Stomach (tissue), 8 donors: ENCODE measurements at regions not wholly inside any gene's neighbourhood (a gene's known extent, or its start where the extent isn't known, plus 50 kb on each side); places are given as distances from the start of the nearest gene placed in this dataset.

Source experiments
- DNase-seq, 2 donors: peaks; one replicate each; pipeline versions ENCODE4 v3.0.0 to v3.0.0-alpha.2; 2013 to 2019
- H3K27ac ChIP-seq, 5 donors: fragments of 200-600 bp in 4 of 5; sonication (generic) in 4 of 5; one replicate each; pipeline ENCODE4 v1.5.1; 2013 to 2019; ENCODE audit warnings: mild to moderate bottlenecking in 1 of 5, moderate library complexity in 1 of 5
- H3K27me3 ChIP-seq, 3 donors: fragments of 200-600 bp; sonication (generic); one replicate each; pipeline ENCODE4 v1.5.1; 2017 to 2019; ENCODE audit warnings: mixed run types in 1 of 3
- H3K36me3 ChIP-seq, 4 donors: fragments of 200-600 bp; sonication (generic); 1 replicate in 3 of 4; 2 replicates in 1 of 4; pipeline ENCODE4 v1.5.1; 2016 to 2019
- H3K4me1 ChIP-seq, 4 donors: fragments of 200-600 bp; sonication (generic); one replicate each; pipeline ENCODE4 v1.5.1; 2016 to 2019
- H3K4me3 ChIP-seq, 4 donors: fragments of 200-600 bp; sonication (generic) in 3 of 4; one replicate each; pipeline ENCODE4 v1.5.1; 2016 to 2019; ENCODE audit warnings: mild to moderate bottlenecking in 1 of 4
- H3K9me3 ChIP-seq, 4 donors: fragments of 200-600 bp; sonication (generic); one replicate each; pipeline ENCODE4 v1.5.1; 2016 to 2019
- CTCF ChIP-seq, 7 experiments: fragments of 450-650 bp in 4 of 7; fragments of 200-600 bp in 3 of 7; sonication (generic) in 3 of 7; IDR thresholded peaks; one replicate each; pipeline ENCODE4 v1.5.1; 2016 to 2019; ENCODE audit warnings: antibody characterized with exemption in 7 of 7, control low read depth in 2 of 7, mild to moderate bottlenecking in 1 of 7
- EP300 ChIP-seq: sonication (generic); formaldehyde crosslinking; IDR thresholded peaks from one replicate; pipeline ENCODE4 v1.6.1; 2017; ENCODE audit warnings: antibody characterized with exemption
- POLR2A ChIP-seq, 4 donors: fragments of 450-650 bp; IDR thresholded peaks; one replicate each; pipeline ENCODE4 v1.6.1; 2016; ENCODE audit warnings: antibody characterized with exemption in 4 of 4, control low read depth in 2 of 4, mild to moderate bottlenecking in 1 of 4, moderate library complexity in 1 of 4
- POLR2AphosphoS5 ChIP-seq, 3 donors: sonication (generic); formaldehyde crosslinking; IDR thresholded peaks; one replicate each; pipeline ENCODE4 v1.6.1; 2016; ENCODE audit warnings: antibody characterized with exemption in 3 of 3
- WGBS, 5 donors: extraction: QIAGEN DNeasy Blood & Tissue Kit in 3 of 5; methylation state at CpG; one replicate each; pipeline versions ENCODE4 v1.1.5 to v1.1.7; 2013 to 2018; 5-methylcytosine and 5-hydroxymethylcytosine counted together
- intact Hi-C: fragments of 100-400 bp; cut with DNase I; formaldehyde crosslinking; loops from one replicate; pipeline ENCODE4 v1.15.1; 2023; ENCODE audit warnings: low total_unique reads
- donor health status: healthy with polysubstance abuse.
- donor health status: Bipolar disorder and iron deficiency.
- donor health status: healthy.

GRCh38 chr9:134275375-134275774 lies 50.9 kb upstream of the RXRA start:
- 58 to 68% (median 66%) methylated on average over 9 of the region's 9 CpGs for WGBS, 5 donors
- Histone ChIP-seq H3K4me3 (no peak overlapping the region), H3K9me3 (no peaks in the 10 kb centered on the region), H3K27ac (no peak overlapping the region), H3K27me3 (peaks cover 0 to 13% (median 0%) of the 10 kb centered on the region in 3 donors), H3K36me3 (no peaks in the 10 kb centered on the region), H3K4me1 (peaks cover 0 to 16% (median 12%) of the 10 kb centered on the region in 4 donors)
- no peak for DNase-seq
- intact Hi-C loops = no loop called here
- TF ChIP-seq CTCF (IDR thresholded peaks at IDR 0.05) = no peak
- TF ChIP-seq POLR2A (IDR thresholded peaks at IDR 0.05) = no peak
- TF ChIP-seq POLR2AphosphoS5 (IDR thresholded peaks at IDR 0.05) = no peak
- TF ChIP-seq EP300 = no peak

- intact Hi-C loops = no loop called here
Observed at GRCh38 chr9:134276453-134277245, 49.6 kb upstream of the RXRA start.

More at GRCh38 chr9:134276453-134277245, 49.6 kb upstream of the RXRA start:
- no peak for DNase-seq
- H3K36me3 ChIP-seq = no peaks in the 10 kb centered on the region
- H3K27me3 ChIP-seq = peaks cover 0 to 13% (median 0%) of the 10 kb centered on the region in 3 donors
- 59 to 77% (median 63%) methylated on average over 12 to 13 of the region's 13 CpGs for WGBS, 5 donors
- TF ChIP-seq CTCF (IDR thresholded peaks at IDR 0.05) = no peak
- TF ChIP-seq EP300 = no peak
- no peak for TF ChIP-seq POLR2AphosphoS5 (IDR thresholded peaks at IDR 0.05)
- TF ChIP-seq POLR2A (IDR thresholded peaks at IDR 0.05) = no peak
- no peak overlapping the region for H3K27ac ChIP-seq
- H3K4me1 ChIP-seq = peaks cover 0 to 29% (median 20%) of the 10 kb centered on the region in 4 donors
- no peaks in the 10 kb centered on the region for H3K9me3 ChIP-seq
- H3K4me3 ChIP-seq = no peak overlapping the region
